ENCODE measurements at regions not wholly inside any gene's neighbourhood (a gene's known extent, or its start where the extent isn't known, plus 50 kb on each side); places are given as distances from the start of the nearest gene placed in this dataset.
A peak's percentile ranks its signal among the peaks of the same experiment; 100 is the strongest.

DNA sequence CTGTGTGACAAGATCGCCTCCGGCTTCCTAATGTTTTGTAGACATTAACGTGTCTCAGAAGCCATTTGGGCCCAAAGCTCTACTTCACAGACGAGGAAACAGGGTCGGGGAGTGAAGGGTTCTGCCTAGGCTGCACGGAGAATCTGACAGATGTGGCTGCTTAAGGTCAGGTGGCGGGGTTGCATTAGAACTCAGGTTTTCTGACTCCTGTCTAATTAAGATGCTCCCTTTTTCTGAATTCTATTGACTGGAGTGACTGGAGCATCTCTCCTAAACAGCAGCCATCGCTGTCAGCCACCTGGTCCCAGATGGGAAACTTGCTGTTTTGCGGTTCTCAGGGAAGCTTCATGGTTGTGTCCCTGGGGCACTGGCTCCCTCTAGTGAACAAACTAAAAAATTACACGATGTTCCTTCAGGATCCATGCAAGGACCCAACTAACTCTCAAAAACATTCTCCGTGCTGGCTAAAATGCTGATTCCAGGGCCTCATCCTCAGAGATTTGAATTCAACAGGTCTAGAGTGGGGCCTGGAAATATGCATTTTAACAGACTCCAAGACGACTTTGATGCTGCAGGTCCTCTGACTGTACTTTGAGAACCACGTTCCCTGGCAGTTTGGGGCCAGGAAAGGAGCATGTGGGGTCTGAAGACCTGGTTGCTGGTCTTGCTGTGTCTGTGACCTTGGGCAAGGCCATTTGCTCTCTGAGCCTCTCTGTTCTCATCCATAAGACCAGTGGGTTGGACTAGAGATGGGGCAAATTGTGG, 117.4 kb downstream of the IRF8 start:
- H3K4me1 ChIP-seq: no peaks in the 10 kb centered on the region
- DNase-seq: peak in 1 of 2 donors; percentile 89
- no peak overlapping the region for H3K27ac ChIP-seq
- intact Hi-C loops (cut with DNase I; ENCODE audit: low total_unique reads): no loop called here
- H3K27me3 ChIP-seq: peaks cover 0 to 14% (median 5%) of the 10 kb centered on the region in 3 donors
- WGBS, 5 donors: 43 to 49% (median 46%) methylated on average over 12 to 13 of the region's 13 CpGs
- H3K9me3 ChIP-seq: peaks cover 0 to 12% (median 11%) of the 10 kb centered on the region in 4 donors
- H3K36me3 ChIP-seq: no peaks in the 10 kb centered on the region
- no peak overlapping the region for H3K4me3 ChIP-seq
- TF ChIP-seq, protein P1, sequence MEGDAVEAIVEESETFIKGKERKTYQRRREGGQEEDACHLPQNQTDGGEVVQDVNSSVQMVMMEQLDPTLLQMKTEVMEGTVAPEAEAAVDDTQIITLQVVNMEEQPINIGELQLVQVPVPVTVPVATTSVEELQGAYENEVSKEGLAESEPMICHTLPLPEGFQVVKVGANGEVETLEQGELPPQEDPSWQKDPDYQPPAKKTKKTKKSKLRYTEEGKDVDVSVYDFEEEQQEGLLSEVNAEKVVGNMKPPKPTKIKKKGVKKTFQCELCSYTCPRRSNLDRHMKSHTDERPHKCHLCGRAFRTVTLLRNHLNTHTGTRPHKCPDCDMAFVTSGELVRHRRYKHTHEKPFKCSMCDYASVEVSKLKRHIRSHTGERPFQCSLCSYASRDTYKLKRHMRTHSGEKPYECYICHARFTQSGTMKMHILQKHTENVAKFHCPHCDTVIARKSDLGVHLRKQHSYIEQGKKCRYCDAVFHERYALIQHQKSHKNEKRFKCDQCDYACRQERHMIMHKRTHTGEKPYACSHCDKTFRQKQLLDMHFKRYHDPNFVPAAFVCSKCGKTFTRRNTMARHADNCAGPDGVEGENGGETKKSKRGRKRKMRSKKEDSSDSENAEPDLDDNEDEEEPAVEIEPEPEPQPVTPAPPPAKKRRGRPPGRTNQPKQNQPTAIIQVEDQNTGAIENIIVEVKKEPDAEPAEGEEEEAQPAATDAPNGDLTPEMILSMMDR (IDR thresholded peaks at IDR 0.05): peak in 5 of 7 experiments; percentile 52 to 72 (median 60)
- no peak for TF ChIP-seq EP300 (IDR thresholded peaks at IDR 0.05)

- Histone ChIP-seq H3K27ac (peak overlapping the region in 2 of 5 donors; percentile 5 to 7), H3K27me3 (peaks cover 0 to 17% (median 5%) of the 10 kb centered on the region in 3 donors)
- WGBS, 5 donors: 25 to 38% (median 30%) methylated on average over 2 of the region's 2 CpGs
These were observed 119.1 kb downstream of the IRF8 start for GRCh38 chr16:86018071-86018470.

GRCh38 chr16:86018487-86018886, 119.5 kb downstream of the IRF8 start:
- H3K27ac ChIP-seq: peak overlapping the region in 2 of 5 donors; percentile 7 to 33
- no peaks in the 10 kb centered on the region for H3K36me3 ChIP-seq
- no peaks in the 10 kb centered on the region for H3K4me1 ChIP-seq
- peak in 1 of 2 donors; percentile 85 for DNase-seq
- H3K9me3 ChIP-seq: peaks cover 0 to 19% (median 13%) of the 10 kb centered on the region in 4 donors
- H3K4me3 ChIP-seq: no peak overlapping the region
- peaks cover 0 to 17% (median 5%) of the 10 kb centered on the region in 3 donors for H3K27me3 ChIP-seq
- 8 to 22% (median 18%) methylated on average over 7 of the region's 7 CpGs for WGBS, 5 donors
- peak; percentile 8 for TF ChIP-seq EP300 (IDR thresholded peaks at IDR 0.05)
- TF ChIP-seq, protein P1 (IDR thresholded peaks at IDR 0.05): no peak
- TF ChIP-seq POLR2AphosphoS5 (IDR thresholded peaks at IDR 0.05): peak in 1 of 3 donors; percentile 15
- intact Hi-C loops (cut with DNase I; ENCODE audit: low total_unique reads): no loop called here

More at GRCh38 chr16:86018071-86018470, 119.1 kb downstream of the IRF8 start:
- Histone ChIP-seq H3K4me3 (no peak overlapping the region), H3K4me1 (no peaks in the 10 kb centered on the region), H3K36me3 (no peaks in the 10 kb centered on the region), H3K9me3 (peaks cover 0 to 15% (median 12%) of the 10 kb centered on the region in 4 donors)
- intact Hi-C loops (cut with DNase I; ENCODE audit: low total_unique reads): no loop called here
- no peak for TF ChIP-seq EP300 (IDR thresholded peaks at IDR 0.05)
- TF ChIP-seq, protein P1 (IDR thresholded peaks at IDR 0.05): no peak
- DNase-seq: no peak

DNA sequence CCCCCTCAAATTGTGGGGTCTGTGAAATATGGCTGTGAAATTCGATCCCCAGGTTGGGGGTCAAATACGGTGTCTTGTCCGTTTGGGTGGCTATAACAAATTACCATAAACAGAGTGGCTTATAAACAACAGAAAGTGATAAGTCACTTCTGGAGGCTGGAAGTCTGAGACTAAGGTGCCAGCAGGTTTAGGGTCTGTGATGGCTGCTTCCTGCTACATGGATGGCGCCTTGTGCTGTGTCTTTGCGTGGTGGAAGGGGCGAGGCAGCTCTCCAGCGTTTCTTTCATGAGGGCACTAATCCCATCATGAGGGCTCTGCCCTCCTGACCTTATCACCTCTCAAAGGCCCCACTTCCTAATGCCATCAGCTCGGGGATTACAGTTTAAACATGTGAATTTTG, 120.0 kb downstream of the IRF8 start:
- peaks cover 0 to 17% (median 5%) of the 10 kb centered on the region in 3 donors for H3K27me3 ChIP-seq
- DNase-seq: no peak
- 64 to 74% (median 71%) methylated on average over 8 of the region's 8 CpGs for WGBS, 5 donors
- no peaks in the 10 kb centered on the region for H3K4me1 ChIP-seq
- peak overlapping the region in 2 of 5 donors; percentile 7 to 33 for H3K27ac ChIP-seq
- no peak overlapping the region for H3K4me3 ChIP-seq
- H3K36me3 ChIP-seq: no peaks in the 10 kb centered on the region
- H3K9me3 ChIP-seq: peaks cover 0 to 24% (median 15%) of the 10 kb centered on the region in 4 donors
- intact Hi-C loops (cut with DNase I; ENCODE audit: low total_unique reads): no loop called here
- TF ChIP-seq POLR2A (IDR thresholded peaks at IDR 0.05) (no peak), POLR2AphosphoS5 (IDR thresholded peaks at IDR 0.05) (no peak), EP300 (IDR thresholded peaks at IDR 0.05) (no peak)
- TF ChIP-seq, protein P1 (IDR thresholded peaks at IDR 0.05): no peak
